K562 (cell line): ENCODE measurements at regions not wholly inside any gene's neighbourhood (a gene's known extent, or its start where the extent isn't known, plus 50 kb on each side); places are given as distances from the start of the nearest gene placed in this dataset.
A peak's percentile ranks its signal among the peaks of the same experiment; 100 is the strongest.

Source experiments
- ATAC-seq: fragments of 200-7000 bp; cut with Tn5 transposase; 3 replicates; pipeline ENCODE4 v1.9.1; 2020; ENCODE audit warnings: moderate library complexity
- BruUV-seq: library from RNA; stranded (reverse); fragments of 400-500 nt; replicated peaks from 2 replicates; lab custom pipeline; 2021; lab: Mats Ljungman, UMichigan
- CTCF ChIA-PET: fragments of 300-600 bp; formaldehyde crosslinking; extraction: SDS; loops from one replicate; lab custom pipeline; 2021; ENCODE audit warnings: low intra/inter-chr PET ratio; lab: Yijun Ruan, JAX
- POLR2A ChIA-PET: fragments of 300-600, 350-650 bp; sonication (Branson Sonifier 250); formaldehyde crosslinking; extraction: SDS; loops from one replicate; lab custom pipeline; 2021; ENCODE audit warnings: antibody characterized with exemption, inconsistent platforms; lab: Yijun Ruan, JAX
- DNase-seq, 4 experiments: peaks; one replicate each; pipeline versions ENCODE4 v3.0.0 to v3.0.0-alpha.2; 2011 to 2018; ENCODE audit warnings: low spot score in 3 of 4, mixed read lengths in 3 of 4; ENCODE audit errors: extremely low read depth in 1 of 4
- FAIRE-seq: peaks from 2 replicates; lab custom pipeline; 2011; peaks lifted over from hg19 to GRCh38; lab: Jason Lieb, UNC
- H2AFZ ChIP-seq: 2 replicates; pipeline ENCODE4 v1.6.0; 2011; ENCODE audit warnings: low read depth, low read length, control low read depth, inconsistent platforms
- H3K27ac ChIP-seq: fragments of 200-600 bp; 3 replicates; pipeline ENCODE4 v1.8.0; 2011; ENCODE audit warnings: low read depth, mild to moderate bottlenecking, control low read depth, inconsistent platforms, low read length, moderate library complexity, mixed read lengths; ENCODE audit errors: extremely low read depth
- H3K27me3 ChIP-seq, 2 experiments: fragments of 300-600 bp in 1 of 2; 2 replicates in 1 of 2; 3 replicates in 1 of 2; pipeline versions ENCODE4 v1.6.0 to v1.8.0; 2011; ENCODE audit warnings: inconsistent platforms in 2 of 2, low read length in 2 of 2, mild to moderate bottlenecking in 1 of 2, mixed read lengths in 1 of 2, moderate library complexity in 1 of 2; ENCODE audit not compliant: control insufficient read depth in 2 of 2, insufficient read depth in 2 of 2
- H3K36me3 ChIP-seq: fragments of 300-600 bp; 3 replicates; pipeline ENCODE4 v1.8.0; 2011; ENCODE audit warnings: mild to moderate bottlenecking, low read length, inconsistent platforms; ENCODE audit not compliant: control insufficient read depth, insufficient read depth
- H3K4me1 ChIP-seq, 2 experiments: fragments of 200-600 bp in 1 of 2; replicated peaks in 1 of 2; 2 replicates in 1 of 2; 3 replicates in 1 of 2; pipeline versions ENCODE4 v1.5.1 to v1.8.0; 2011; ENCODE audit warnings: inconsistent platforms in 2 of 2, low read length in 2 of 2, mild to moderate bottlenecking in 1 of 2, mixed read lengths in 1 of 2, moderate library complexity in 1 of 2; ENCODE audit not compliant: control insufficient read depth in 2 of 2, insufficient read depth in 2 of 2
- H3K4me2 ChIP-seq: 2 replicates; pipeline ENCODE4 v1.6.1; 2011; ENCODE audit warnings: low read length, control low read depth, inconsistent platforms, mixed read lengths; ENCODE audit not compliant: insufficient read depth
- H3K4me3 ChIP-seq: fragments of 200-600 bp; sonication (generic), shearing (Covaris generic); 2 replicates; pipeline ENCODE4 v1.5.1; 2016; ENCODE audit warnings: control low read depth, inconsistent platforms
- H3K79me2 ChIP-seq: fragments of 200-600 bp; 3 replicates; pipeline ENCODE4 v1.8.0; 2011; ENCODE audit warnings: low read length, inconsistent platforms; ENCODE audit not compliant: control insufficient read depth, insufficient read depth
- H3K9ac ChIP-seq, 2 experiments: 2 replicates each; pipeline versions ENCODE4 v1.6.0 to v1.6.1; 2011; ENCODE audit warnings: low read depth in 2 of 2, low read length in 2 of 2, control low read depth in 1 of 2, inconsistent platforms in 1 of 2, mild to moderate bottlenecking in 1 of 2, mixed read lengths in 1 of 2; ENCODE audit not compliant: insufficient read depth in 1 of 2
- H3K9me1 ChIP-seq: one replicate; pipeline ENCODE4 v1.6.0; 2011; ENCODE audit warnings: inconsistent platforms, mild to moderate bottlenecking, low read length, moderate library complexity; ENCODE audit not compliant: control insufficient read depth, insufficient read depth
- H3K9me3 ChIP-seq: replicated peaks from 2 replicates; pipeline ENCODE4 v1.5.1; 2011; ENCODE audit warnings: low read depth, low read length, inconsistent platforms; ENCODE audit not compliant: control insufficient read depth, insufficient read depth
- H4K20me1 ChIP-seq: replicated peaks from 2 replicates; pipeline ENCODE4 v1.6.1; 2011; ENCODE audit warnings: low read length, inconsistent platforms, mixed read lengths; ENCODE audit not compliant: control insufficient read depth, insufficient read depth
- ADNP ChIP-seq: fragments of 200-800 bp; sonication (Bioruptor generic); IDR thresholded peaks from 2 replicates; pipeline ENCODE4 v1.6.1; 2016; ENCODE audit warnings: missing genetic modification characterization, missing compliant biosample characterization
- ARID1B ChIP-seq: fragments of 450-650 bp; IDR thresholded peaks from 2 replicates; pipeline ENCODE4 v1.6.1; 2016; ENCODE audit warnings: antibody characterized with exemption, mild to moderate bottlenecking, inconsistent platforms
- CBFA2T2 ChIP-seq: fragments of 450-650 bp; conservative IDR thresholded peaks from 2 replicates; pipeline ENCODE4 v1.6.1; 2017; ENCODE audit warnings: mild to moderate bottlenecking
- CBFA2T3 ChIP-seq: fragments of 450-650 bp; IDR thresholded peaks from 2 replicates; pipeline ENCODE4 v1.6.1; 2017
- MEF2A ChIP-seq: IDR thresholded peaks from 2 replicates; pipeline ENCODE4 v1.6.1; 2011; ENCODE audit warnings: low read depth, mild to moderate bottlenecking, low read length, moderate library complexity; ENCODE audit not compliant: control insufficient read depth
- MEF2D ChIP-seq: conservative IDR thresholded peaks from 2 replicates; pipeline ENCODE4 v1.6.1; 2016; ENCODE audit warnings: low read depth, missing genetic modification characterization, missing compliant biosample characterization
- SIRT6 ChIP-seq: IDR thresholded peaks from one replicate; pipeline ENCODE4 v1.6.1; 2012; ENCODE audit warnings: low read depth, mild to moderate bottlenecking, control low read depth, inconsistent platforms, low read length, moderate library complexity
- SOX6 ChIP-seq: fragments of 450-650 bp; IDR thresholded peaks from 2 replicates; pipeline ENCODE4 v1.6.1; 2014; ENCODE audit warnings: mild to moderate bottlenecking
- TAL1 ChIP-seq: fragments of 450-650 bp; IDR thresholded peaks from 2 replicates; pipeline ENCODE4 v1.6.1; 2016; ENCODE audit warnings: mild to moderate bottlenecking
- WGBS: fragments of 100-300 bp; shearing (Covaris generic); methylation state at CpG from one replicate; pipeline ENCODE4 v1.1.6; 2016; ENCODE audit warnings: low coverage, mixed read lengths; ENCODE audit not compliant: insufficient coverage; ENCODE audit errors: missing lambda C conversion rate; 5-methylcytosine and 5-hydroxymethylcytosine counted together
- in situ Hi-C: fragments of 300-500 bp; cut with MboI; formaldehyde crosslinking; loops from 4 replicates; pipeline ENCODE4 v1.15.0; 2018; ENCODE audit warnings: inconsistent platforms, mixed read lengths
- intact Hi-C: fragments of 100-400 bp; cut with micrococcal nuclease; formaldehyde crosslinking; loops from 2 replicates; pipeline ENCODE4 v1.14.2; 2022
- TF ChIP-seq, protein P1 (sequence below): sonication (generic); formaldehyde crosslinking; IDR thresholded peaks from 2 replicates; pipeline ENCODE4 v1.9.0; 2022; ENCODE audit warnings: mild to moderate bottlenecking, missing genetic modification reagents

DNA sequence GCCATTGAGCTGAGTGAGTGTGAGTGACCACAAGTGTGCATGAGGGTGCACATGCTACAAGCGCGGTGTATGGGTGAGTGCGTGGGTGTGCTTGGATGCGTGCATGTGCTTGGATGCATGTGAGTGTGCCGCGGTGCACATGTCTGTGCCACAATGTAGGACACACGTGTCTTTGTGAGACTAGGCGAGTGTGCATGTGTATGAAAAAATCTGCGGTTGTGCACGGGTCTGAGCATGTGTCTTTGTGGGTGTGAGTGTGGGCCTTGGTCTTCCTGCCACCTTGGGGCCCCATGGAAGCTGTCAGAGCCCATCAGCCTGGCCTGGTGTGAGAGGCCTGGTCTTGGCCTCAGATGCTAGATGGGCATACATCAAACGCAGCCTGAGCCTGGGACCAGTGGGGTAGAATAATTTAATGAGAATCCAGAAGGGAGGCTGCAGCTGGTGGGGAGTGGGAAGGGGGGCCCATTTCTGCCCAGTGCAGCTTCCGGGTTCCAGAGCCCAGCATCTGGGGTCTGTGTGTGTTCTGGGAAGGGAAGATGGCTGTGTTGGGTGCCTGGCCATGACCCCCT is 103.9 kb upstream of the SLC2A1 start:
- no peaks in the 10 kb centered on the region for H3K79me2 ChIP-seq
- no peaks in the 10 kb centered on the region for H3K36me3 ChIP-seq
- H3K4me2 ChIP-seq: no peak overlapping the region
- POLR2A ChIA-PET: interaction anchor here (0.8 to 1.5 kb wide), 3 partner anchors 9 to 141 kb away, joined by 3 to 9 read pairs (median 4); no protein-coding TSS in a partner anchor
- 66% methylated on average over 12 of the region's 12 CpGs for WGBS
- H4K20me1 ChIP-seq: no peaks in the 10 kb centered on the region
- CTCF ChIA-PET: no interaction called here
- DNase-seq (no peak), FAIRE-seq (no peak), ATAC-seq (no peak)
- in situ Hi-C loops: no loop called here
- no peak overlapping the region for H3K27ac ChIP-seq
- no TSS peak for BruUV-seq
- no peak for TF ChIP-seq SIRT6
- TF ChIP-seq, protein P1, sequence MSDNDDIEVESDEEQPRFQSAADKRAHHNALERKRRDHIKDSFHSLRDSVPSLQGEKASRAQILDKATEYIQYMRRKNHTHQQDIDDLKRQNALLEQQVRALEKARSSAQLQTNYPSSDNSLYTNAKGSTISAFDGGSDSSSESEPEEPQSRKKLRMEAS: peak; percentile 39; the same call in 1 of the 2 replicates
- H3K4me1 ChIP-seq: peaks cover 11 to 25% of the 10 kb centered on the region in 2 experiments; a peak in 4 of 5 replicates
- H2AFZ ChIP-seq: no peak overlapping the region
- intact Hi-C loops: no loop called here
- H3K9me3 ChIP-seq: no peaks in the 10 kb centered on the region
- H3K27me3 ChIP-seq: 0 out of 5 replicates have a peak, but pooled peaks cover 0 to 4% of the 10 kb centered on the region in 2 experiments
- no peak overlapping the region for H3K4me3 ChIP-seq
- H3K9me1 ChIP-seq: peaks cover 4% of the 10 kb centered on the region
- peak overlapping the region in 1 of 2 experiments; percentile 1; a peak in 1 of 4 replicates for H3K9ac ChIP-seq

DNA sequence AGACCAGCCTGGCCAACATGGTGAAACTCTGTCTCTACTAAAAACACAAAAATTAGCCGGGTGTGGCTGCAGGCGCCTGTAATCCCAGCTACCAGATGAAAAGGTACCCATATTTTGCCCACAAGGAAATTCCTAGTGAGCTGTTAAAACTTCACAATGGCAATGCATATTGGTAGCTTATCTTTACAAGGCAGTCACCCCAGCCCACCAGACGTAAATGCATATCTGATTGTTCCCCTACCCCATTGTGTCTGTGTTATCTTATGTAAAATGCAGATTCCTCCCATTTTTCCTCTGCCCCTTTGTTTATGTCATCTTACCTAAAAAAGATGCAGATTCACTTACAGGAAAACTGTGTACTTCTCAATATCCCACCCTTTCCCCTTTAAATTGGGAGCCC is 103.1 kb upstream of the SLC2A1 start:
- Histone ChIP-seq H3K4me2 (no peak overlapping the region), H3K9me1 (peaks cover 4% of the 10 kb centered on the region), H2AFZ (no peak overlapping the region), H3K36me3 (no peaks in the 10 kb centered on the region), H3K9me3 (no peaks in the 10 kb centered on the region), H3K27me3 (0 out of 5 replicates have a peak, but pooled peaks cover 0 to 4% of the 10 kb centered on the region in 2 experiments), H3K4me3 (no peak overlapping the region), H3K27ac (no peak overlapping the region)
- ChIA-PET CTCF (no interaction called here), POLR2A (interaction anchor here (0.7 to 2.0 kb wide), 8 partner anchors 8 to 313 kb away, joined by 3 to 9 read pairs (median 3); no protein-coding TSS in a partner anchor)
- DNase-seq (no peak), ATAC-seq (no peak)
- TF ChIP-seq ADNP (tag) (peak; percentile 62), ARID1B (peak; percentile 38), MEF2D (tag) (no peak), SOX6 (peak; percentile 71; the same call in 1 of the 2 replicates), CBFA2T3 (peak; percentile 52; the same call in 1 of the 2 replicates), MEF2A (no peak), CBFA2T2 (0 out of 2 replicates have a peak, but pooled peaks have one; percentile 12), TAL1 (peak; percentile 14; the same call in 1 of the 2 replicates)
- TF ChIP-seq, all 486 proteins: peak for 6
- 39% methylated on average over 3 of the region's 3 CpGs for WGBS
- intact Hi-C loops: no loop called here
- in situ Hi-C loops: no loop called here
- Histone ChIP-seq H4K20me1 (no peaks in the 10 kb centered on the region), H3K79me2 (no peaks in the 10 kb centered on the region), H3K4me1 (peaks cover 11 to 28% of the 10 kb centered on the region in 2 experiments; a peak in 4 of 5 replicates), H3K9ac (no peak overlapping the region)
- FAIRE-seq: no peak
- no TSS peak for BruUV-seq
